ENCODE measurements at regions not wholly inside any gene's neighbourhood (a gene's known extent, or its start where the extent isn't known, plus 50 kb on each side); places are given as distances from the start of the nearest gene placed in this dataset.

- no peaks in the 10 kb centered on the region for H3K4me1 Mint-ChIP-seq (ENCODE audit: unreplicated experiment)
- no peak for DNase-seq (ENCODE audit: low spot score)
- TF ChIP-seq CTCF (IDR thresholded peaks at IDR 0.05; ENCODE audit: unreplicated experiment): no peak
- H3K4me3 Mint-ChIP-seq (ENCODE audit: unreplicated experiment): no peak overlapping the region
- H3K9me3 Mint-ChIP-seq (ENCODE audit: unreplicated experiment): no peaks in the 10 kb centered on the region
- H3K36me3 Mint-ChIP-seq (ENCODE audit: low read depth, unreplicated experiment): no peaks in the 10 kb centered on the region
- peaks cover 5% of the 10 kb centered on the region for H3K27me3 Mint-ChIP-seq (ENCODE audit: unreplicated experiment)
- no peak overlapping the region for H3K27ac Mint-ChIP-seq (ENCODE audit: unreplicated experiment)
Measured at GRCh38 chr10:78318305-78318704, 284.6 kb downstream of the RPS24 start.

- Mint-ChIP-seq H3K9me3 (ENCODE audit: unreplicated experiment) (no peaks in the 10 kb centered on the region), H3K4me1 (ENCODE audit: unreplicated experiment) (no peaks in the 10 kb centered on the region), H3K27me3 (ENCODE audit: unreplicated experiment) (peaks cover 5% of the 10 kb centered on the region), H3K36me3 (ENCODE audit: low read depth, unreplicated experiment) (no peaks in the 10 kb centered on the region), H3K4me3 (ENCODE audit: unreplicated experiment) (no peak overlapping the region), H3K27ac (ENCODE audit: unreplicated experiment) (no peak overlapping the region)
- no peak for TF ChIP-seq CTCF (IDR thresholded peaks at IDR 0.05; ENCODE audit: unreplicated experiment)
- DNase-seq (ENCODE audit: low spot score): no peak
Measured at GRCh38 chr10:78319371-78319770, 285.7 kb downstream of the RPS24 start.

GRCh38 chr10:78319841-78320240 is 286.2 kb downstream of the RPS24 start:
- Mint-ChIP-seq H3K4me3 (ENCODE audit: unreplicated experiment) (no peak overlapping the region), H3K9me3 (ENCODE audit: unreplicated experiment) (no peaks in the 10 kb centered on the region), H3K27ac (ENCODE audit: unreplicated experiment) (peak overlapping the region; percentile 14), H3K36me3 (ENCODE audit: low read depth, unreplicated experiment) (no peaks in the 10 kb centered on the region), H3K27me3 (ENCODE audit: unreplicated experiment) (peaks cover 5% of the 10 kb centered on the region), H3K4me1 (ENCODE audit: unreplicated experiment) (no peaks in the 10 kb centered on the region)
- DNase-seq (ENCODE audit: low spot score): no peak
- no peak for TF ChIP-seq CTCF (IDR thresholded peaks at IDR 0.05; ENCODE audit: unreplicated experiment)

GRCh38 chr10:78320506-78320905 is 286.8 kb downstream of the RPS24 start:
- no peak for TF ChIP-seq CTCF (IDR thresholded peaks at IDR 0.05; ENCODE audit: unreplicated experiment)
- peaks cover 5% of the 10 kb centered on the region for H3K27me3 Mint-ChIP-seq (ENCODE audit: unreplicated experiment)

GRCh38 chr10:78321000-78321399 is 287.3 kb downstream of the RPS24 start:
- Mint-ChIP-seq H3K36me3 (ENCODE audit: low read depth, unreplicated experiment) (no peaks in the 10 kb centered on the region), H3K4me1 (ENCODE audit: unreplicated experiment) (no peaks in the 10 kb centered on the region), H3K4me3 (ENCODE audit: unreplicated experiment) (no peak overlapping the region), H3K9me3 (ENCODE audit: unreplicated experiment) (no peaks in the 10 kb centered on the region), H3K27me3 (ENCODE audit: unreplicated experiment) (peaks cover 5% of the 10 kb centered on the region), H3K27ac (ENCODE audit: unreplicated experiment) (no peak overlapping the region)
- TF ChIP-seq CTCF (IDR thresholded peaks at IDR 0.05; ENCODE audit: unreplicated experiment): no peak
- DNase-seq (ENCODE audit: low spot score): no peak

More at GRCh38 chr10:78320506-78320905, 286.8 kb downstream of the RPS24 start:
- no peaks in the 10 kb centered on the region for H3K4me1 Mint-ChIP-seq (ENCODE audit: unreplicated experiment)
- no peaks in the 10 kb centered on the region for H3K36me3 Mint-ChIP-seq (ENCODE audit: low read depth, unreplicated experiment)
- H3K9me3 Mint-ChIP-seq (ENCODE audit: unreplicated experiment): no peaks in the 10 kb centered on the region
- peak overlapping the region; percentile 3 for H3K4me3 Mint-ChIP-seq (ENCODE audit: unreplicated experiment)
- peak overlapping the region; percentile 14 for H3K27ac Mint-ChIP-seq (ENCODE audit: unreplicated experiment)
- DNase-seq (ENCODE audit: low spot score): no peak
